NOMO-1 (cell line): ENCODE measurements at regions not wholly inside any gene's neighbourhood (a gene's known extent, or its start where the extent isn't known, plus 50 kb on each side); places are given as distances from the start of the nearest gene placed in this dataset.

Experiments
- DNase-seq, 2 experiments: peaks; one replicate each; lab custom pipeline; 2025; ENCODE audit not compliant: unreplicated experiment in 2 of 2; lab: John Stamatoyannopoulos, UW

GRCh38 chr4:1543561-1543960 lies 137.3 kb upstream of the NKX1-1 start:
- DNase-seq = no peak

GRCh38 chr4:1542516-1543320 lies 136.5 kb upstream of the NKX1-1 start:
- DNase-seq = no peak

GRCh38 chr4:1542226-1542490 lies 135.9 kb upstream of the NKX1-1 start:
- no peak for DNase-seq

DNA sequence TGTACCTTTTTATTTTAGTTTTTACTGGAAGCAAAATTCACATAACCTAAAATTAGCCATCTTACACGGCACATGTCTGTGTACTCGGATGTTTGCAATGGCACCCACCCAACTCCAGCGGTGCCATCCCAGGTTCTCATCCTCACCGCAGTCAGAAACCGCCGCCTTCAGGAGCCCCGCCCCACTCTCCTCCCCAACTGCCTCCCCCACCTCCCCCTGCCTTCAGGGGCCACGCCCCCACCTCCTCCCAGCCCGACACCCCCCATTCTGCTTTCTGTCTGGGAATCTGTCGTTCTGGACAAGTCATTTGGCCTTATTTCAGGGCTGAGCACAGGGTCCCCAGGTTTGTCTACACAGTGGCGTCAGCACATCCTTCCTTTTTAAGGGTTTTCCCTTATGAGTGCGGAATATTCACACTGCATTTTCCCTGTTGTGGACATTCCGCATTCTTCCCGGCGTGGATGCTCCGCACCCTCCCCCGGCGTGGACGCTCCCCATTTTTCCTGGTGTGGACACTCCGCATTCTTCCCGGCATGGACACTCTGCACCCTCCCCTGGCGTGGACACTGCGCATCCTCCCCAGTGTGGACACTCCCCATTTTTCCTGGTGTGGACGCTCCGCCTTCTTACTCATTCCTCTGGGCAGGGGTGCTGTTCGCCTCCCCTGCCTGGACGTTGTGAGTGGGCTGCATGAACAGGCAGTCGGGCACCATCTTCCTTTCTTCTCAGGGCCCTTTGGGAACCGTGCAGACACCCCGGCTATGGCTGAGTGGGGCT lies 135.4 kb upstream of the NKX1-1 start:
- no peak for DNase-seq

DNA sequence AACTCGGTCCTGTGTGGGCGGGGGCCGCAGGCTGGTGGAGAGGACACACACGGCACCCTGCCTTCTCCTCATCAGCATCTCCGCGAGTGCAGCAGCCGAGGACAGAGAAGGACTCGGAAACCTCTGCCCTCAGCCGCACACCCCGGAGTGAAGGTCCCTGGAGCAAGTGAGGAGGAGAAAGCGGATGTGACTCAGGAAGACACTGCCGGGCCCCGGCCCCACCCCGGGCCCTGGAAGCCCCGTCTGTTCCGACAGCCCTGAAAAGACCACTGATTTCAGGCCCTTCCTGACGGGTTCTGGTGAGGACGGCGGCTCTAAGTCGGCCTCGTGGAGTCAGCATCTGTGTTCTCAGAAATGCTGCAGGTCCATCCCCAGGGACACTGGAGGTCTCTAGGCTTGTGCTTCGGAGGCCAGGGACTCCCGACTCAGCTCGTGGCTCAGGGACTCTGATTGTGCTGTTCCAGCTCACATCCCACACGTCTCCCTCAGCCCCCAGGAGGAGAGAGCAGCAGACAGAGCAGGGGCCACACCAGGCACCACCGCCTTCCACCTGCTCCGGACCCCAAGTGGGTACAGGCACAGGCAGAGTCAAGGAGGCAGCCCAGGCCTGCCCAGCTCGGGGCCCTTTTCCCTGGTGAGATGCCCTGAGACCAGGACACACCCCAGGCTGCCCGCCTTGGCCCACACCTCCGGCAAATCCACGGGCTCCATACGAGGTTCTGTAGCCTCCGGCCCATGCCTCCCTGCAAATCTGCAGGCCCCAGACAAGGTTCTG lies 134.5 kb upstream of the NKX1-1 start:
- DNase-seq = no peak

DNA sequence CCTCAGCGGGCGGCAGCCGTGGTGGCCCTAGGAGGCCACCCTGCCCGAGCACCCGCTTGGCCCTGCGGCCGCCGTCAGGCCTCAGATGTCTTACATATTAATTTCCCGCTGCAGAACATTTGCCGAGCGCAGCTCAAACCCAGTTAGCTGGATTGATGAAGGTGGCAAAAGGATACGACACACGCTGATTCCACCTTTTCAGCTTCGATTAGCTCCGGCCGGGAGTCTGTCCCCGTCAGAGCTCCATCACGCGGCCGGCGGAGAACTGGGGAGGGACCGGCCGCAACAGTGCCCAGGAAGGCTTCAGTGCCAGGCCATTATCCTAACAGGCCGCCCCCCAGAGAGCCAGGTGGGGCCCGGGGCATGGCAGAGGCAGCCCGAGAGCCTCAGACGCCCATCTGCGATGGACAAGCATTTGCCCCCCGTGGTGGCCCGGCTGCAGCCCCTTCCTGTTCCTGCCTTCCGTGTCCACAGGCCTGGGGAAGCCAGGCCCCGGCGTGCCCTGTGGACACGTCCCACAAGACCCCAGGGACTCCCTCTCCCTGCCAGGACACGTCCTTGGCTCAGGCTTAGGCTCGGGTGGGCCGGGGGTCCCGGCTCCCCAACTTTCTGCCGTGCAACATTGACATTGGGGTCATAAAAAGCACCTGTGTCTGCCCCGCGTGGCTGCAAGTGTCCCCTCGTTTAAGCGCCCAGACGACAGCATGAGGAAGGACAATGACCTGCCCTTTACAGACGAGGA lies 133.8 kb upstream of the NKX1-1 start:
- no peak for DNase-seq

DNA sequence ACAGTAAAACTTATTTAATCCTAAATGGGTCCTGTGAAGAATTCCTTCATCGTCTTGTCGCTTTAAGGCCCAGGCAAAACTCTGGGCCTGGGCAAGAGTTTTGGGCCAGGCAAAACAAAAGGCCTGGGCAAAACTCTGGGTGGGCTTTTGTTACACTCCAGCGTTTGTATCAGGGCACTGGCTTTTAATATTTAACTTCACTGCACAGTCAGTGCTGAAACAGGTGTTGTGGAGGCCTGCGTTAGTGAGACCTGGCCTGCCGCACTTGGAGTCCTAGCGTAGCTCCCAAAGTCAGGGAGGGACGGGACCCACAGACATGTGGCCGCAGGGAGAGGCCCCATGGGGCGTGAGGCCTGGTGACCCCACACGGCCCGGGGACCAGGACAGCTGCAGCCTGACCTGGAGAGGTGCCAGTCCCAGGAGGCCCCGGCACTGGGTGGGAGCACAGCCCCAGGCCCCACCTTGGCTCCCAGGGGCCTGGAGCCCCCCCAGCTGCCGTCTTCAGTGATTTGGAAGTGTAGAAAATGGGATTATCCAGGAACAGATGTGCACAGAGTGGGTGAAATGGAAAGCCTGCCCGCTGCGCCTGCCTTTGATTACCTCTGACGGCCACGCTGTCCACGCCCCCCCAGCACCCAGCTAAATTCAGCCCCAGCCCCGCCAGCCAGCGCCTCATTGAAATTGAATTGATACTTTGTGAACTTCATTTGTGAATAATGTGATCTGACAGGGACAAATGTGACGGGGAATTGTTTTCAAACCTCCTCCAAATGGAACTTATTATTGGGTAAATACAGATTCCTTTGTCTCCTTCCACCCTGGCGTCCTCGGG lies 132.9 kb upstream of the NKX1-1 start:
- no peak for DNase-seq

DNA sequence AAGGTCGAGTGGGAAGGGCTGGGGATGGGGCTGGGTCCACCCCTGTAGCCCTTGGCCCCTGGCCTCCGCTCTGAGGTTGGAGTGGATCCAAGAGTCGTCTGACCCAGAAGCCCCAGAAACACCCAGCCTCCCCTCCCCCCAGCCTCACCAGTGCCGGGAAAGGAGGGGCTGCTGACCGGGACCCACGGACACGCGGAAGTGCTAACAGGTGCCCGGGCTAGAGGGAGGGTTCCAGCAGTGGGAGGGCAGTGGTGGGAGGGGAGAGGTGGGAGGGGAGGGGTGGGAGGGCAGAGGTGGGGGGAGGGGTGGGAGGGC lies 131.8 kb upstream of the NKX1-1 start:
- no peak for DNase-seq

GRCh38 chr4:1537410-1538095 lies 131.3 kb upstream of the NKX1-1 start:
- DNase-seq = no peak

- no peak for DNase-seq
These were observed 130.6 kb upstream of the NKX1-1 start for GRCh38 chr4:1536579-1537409.

GRCh38 chr4:1535926-1536578 lies 129.8 kb upstream of the NKX1-1 start:
- no peak for DNase-seq

DNA sequence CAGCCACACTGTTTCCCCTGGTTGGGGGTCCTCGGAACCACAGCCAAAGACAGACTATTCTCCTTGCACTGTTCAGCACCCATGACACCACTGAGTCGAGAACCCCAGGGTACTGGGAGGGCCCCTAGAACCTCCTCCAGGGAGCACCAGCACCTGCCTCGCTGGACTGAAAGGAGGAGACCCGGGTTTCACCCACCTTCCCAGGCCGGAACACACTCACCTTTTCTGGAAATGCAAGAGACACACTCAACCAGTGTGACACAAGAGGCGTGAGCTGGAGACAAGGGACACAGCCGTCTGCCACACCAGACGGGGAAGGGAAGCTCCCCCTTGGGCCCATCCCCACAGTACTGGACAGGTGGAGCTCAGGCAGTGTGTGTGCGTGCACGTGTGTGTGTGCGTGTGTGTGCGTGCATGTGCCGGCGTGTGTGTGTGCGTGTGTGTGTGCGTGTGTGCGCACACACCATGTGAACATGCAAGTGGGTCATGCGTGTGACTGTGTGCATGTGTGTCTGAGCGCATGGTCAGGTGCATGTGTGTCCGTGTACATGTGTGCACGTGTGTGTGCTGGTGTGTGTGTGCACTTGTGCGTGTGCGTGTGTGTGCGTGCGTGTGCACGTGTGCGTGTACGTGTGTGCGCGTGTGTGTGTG lies 128.8 kb upstream of the NKX1-1 start:
- no peak for DNase-seq

GRCh38 chr4:1534095-1534872 lies 128.0 kb upstream of the NKX1-1 start:
- DNase-seq = no peak

- DNase-seq = no peak
These were observed 127.3 kb upstream of the NKX1-1 start for GRCh38 chr4:1533501-1534064.

DNA sequence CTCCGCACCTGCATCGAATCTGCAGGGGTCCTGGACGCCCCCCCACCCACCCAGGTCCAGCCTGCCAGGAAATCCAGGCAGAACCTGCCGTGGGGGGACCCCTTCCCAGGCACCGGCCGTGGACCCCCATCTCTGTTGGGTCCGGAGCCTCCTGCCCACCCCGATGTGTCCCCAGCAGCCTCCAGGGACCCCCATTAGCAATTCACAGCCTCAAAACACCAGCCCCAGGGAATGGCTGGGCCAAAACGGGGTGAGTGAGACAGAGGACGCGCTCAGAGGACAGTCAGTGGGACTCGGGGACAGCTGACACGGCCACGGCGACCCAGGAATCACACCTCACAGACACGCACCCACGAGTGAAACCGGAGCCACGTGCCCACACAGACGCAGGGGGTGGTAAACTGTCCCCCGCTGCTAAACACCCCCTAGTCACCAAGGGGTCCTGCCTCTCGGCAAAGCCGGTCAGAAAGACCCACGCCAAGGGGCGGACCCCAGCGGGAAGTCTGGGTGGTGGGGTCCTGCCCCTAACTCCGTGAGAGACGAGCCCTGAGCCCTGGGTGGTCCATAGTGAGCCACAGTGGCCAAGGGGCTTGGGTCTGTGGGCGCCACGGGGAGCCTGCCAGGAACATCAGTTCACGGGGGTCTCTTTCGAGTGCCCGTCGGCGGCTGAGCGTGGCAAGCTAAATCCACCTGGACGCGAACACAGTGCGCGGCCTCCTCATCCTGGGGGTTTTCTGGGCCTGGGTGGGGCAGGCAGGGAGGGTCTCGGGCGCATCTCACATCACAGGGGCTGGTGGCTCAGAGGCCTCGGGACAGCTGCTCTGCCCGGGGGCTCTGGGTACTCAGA lies 126.5 kb upstream of the NKX1-1 start:
- DNase-seq = no peak
